ENCODE measurements at regions not wholly inside any gene's neighbourhood (a gene's known extent, or its start where the extent isn't known, plus 50 kb on each side); places are given as distances from the start of the nearest gene placed in this dataset.

GRCh38 chr5:104755806-104756205 is 1193.2 kb upstream of the NUDT12 start:
- H3K9me3 Mint-ChIP-seq: no peaks in the 10 kb centered on the region

DNA sequence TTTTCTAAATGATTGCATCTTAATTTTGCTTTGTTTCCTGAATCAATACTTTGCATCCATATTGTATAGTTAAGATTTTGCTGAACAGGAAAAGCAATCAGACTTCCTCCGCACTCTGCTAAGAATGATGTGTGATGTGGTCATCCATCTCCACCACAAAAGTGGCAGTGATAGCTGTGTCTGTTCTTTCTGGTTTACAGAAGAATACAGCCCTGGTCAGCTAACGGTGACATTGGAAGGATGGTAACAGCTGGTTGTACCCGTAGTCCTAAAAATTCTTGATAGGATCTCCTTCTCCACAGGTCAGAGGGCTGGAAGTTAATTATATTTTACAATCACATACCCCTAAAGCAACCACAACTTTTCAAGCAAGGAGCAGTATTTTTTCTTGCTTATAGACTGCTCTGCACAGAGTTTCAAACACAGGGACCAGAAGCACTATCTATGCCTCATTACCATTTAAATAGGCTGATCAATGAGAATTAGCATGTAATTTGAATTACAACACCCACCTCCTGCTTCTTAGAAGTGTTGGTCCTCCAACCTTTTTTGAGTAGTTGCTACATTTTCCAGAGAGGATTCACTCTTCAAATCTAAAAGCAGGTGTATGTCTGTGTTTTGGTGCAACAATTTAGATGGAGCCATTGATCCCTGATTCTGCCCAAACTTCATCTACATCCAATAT is 1191.9 kb upstream of the NUDT12 start:
- intact Hi-C loops (cut with micrococcal nuclease): no loop called here
- POLR2A ChIA-PET: no interaction called here
- H3K36me3 Mint-ChIP-seq (ENCODE audit: low read depth): no peaks in the 10 kb centered on the region

More at GRCh38 chr5:104755806-104756205, 1193.2 kb upstream of the NUDT12 start:
- no peaks in the 10 kb centered on the region for H3K4me1 Mint-ChIP-seq
- ATAC-seq (ENCODE audit: low read depth) (no peak), DNase-seq (no peak)
- H3K36me3 Mint-ChIP-seq (ENCODE audit: low read depth): no peaks in the 10 kb centered on the region
- no peak for TF ChIP-seq CTCF (IDR thresholded peaks at IDR 0.05)
- CTCF ChIA-PET: no interaction called here
- no peak overlapping the region for H3K4me3 Mint-ChIP-seq
- no peak overlapping the region for H3K27ac Mint-ChIP-seq
- POLR2A ChIA-PET: no interaction called here
- intact Hi-C loops (cut with micrococcal nuclease): no loop called here
- no peaks in the 10 kb centered on the region for H3K27me3 Mint-ChIP-seq

DNA sequence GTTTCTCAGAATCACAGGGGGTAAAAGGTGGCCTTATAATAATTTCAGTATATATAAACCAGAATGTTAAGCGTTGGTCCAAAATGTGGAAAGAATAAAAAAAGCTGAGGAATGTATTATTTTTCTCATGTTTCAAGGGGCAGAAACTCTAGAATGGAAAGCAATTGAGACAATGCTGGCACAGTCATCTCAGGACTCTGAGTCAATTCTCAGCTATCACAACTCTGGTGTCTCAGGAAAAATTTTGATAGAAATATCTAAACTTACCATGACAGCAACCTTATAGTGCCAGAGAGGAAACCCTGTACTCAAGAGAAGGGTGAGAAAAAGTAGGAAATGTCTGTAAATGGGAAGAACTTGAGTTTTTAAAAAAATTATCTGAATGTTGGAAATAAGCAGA is 1189.4 kb upstream of the NUDT12 start:
- H3K4me3 Mint-ChIP-seq: no peak overlapping the region
- POLR2A ChIA-PET: no interaction called here
- H3K27me3 Mint-ChIP-seq: no peaks in the 10 kb centered on the region
- no peak overlapping the region for H3K27ac Mint-ChIP-seq
- H3K9me3 Mint-ChIP-seq: peaks cover 3% of the 10 kb centered on the region
- no peak for TF ChIP-seq CTCF (IDR thresholded peaks at IDR 0.05)
- DNase-seq: no peak
- no peaks in the 10 kb centered on the region for H3K36me3 Mint-ChIP-seq (ENCODE audit: low read depth)
- no peaks in the 10 kb centered on the region for H3K4me1 Mint-ChIP-seq
- intact Hi-C loops (cut with micrococcal nuclease): no loop called here
- CTCF ChIA-PET: no interaction called here
- ATAC-seq (ENCODE audit: low read depth): no peak

More for the DNA sequence above, 1191.9 kb upstream of the NUDT12 start:
- ATAC-seq (ENCODE audit: low read depth) (no peak), DNase-seq (no peak)
- no peak overlapping the region for H3K4me3 Mint-ChIP-seq
- H3K27me3 Mint-ChIP-seq: no peaks in the 10 kb centered on the region
- H3K27ac Mint-ChIP-seq: no peak overlapping the region
- no peaks in the 10 kb centered on the region for H3K9me3 Mint-ChIP-seq
- no peaks in the 10 kb centered on the region for H3K4me1 Mint-ChIP-seq
- no peak for TF ChIP-seq CTCF (IDR thresholded peaks at IDR 0.05)
- CTCF ChIA-PET: no interaction called here

DNA sequence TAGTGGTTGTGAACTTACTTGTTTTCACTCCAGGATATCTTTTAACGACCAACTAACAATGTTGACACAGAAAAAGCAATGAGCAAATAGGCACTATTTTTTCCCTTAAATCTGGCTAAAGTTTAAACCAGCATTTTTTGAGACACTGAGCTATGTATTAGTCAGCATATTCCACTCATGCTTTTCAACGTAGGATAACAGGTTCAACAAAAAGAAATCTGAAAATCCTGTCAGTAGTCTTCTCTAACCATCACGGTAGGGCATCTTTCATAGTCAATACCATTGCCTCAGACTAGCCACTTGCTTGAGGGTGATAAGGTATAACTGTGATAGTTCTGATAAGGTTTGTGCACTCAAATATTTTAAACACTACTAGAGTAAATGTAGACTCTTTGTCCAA is 1177.3 kb upstream of the NUDT12 start:
- ChIA-PET POLR2A (no interaction called here), CTCF (no interaction called here)
- Mint-ChIP-seq H3K27ac (no peak overlapping the region), H3K4me3 (no peak overlapping the region), H3K4me1 (no peaks in the 10 kb centered on the region), H3K9me3 (peaks cover 8% of the 10 kb centered on the region), H3K36me3 (ENCODE audit: low read depth) (no peaks in the 10 kb centered on the region), H3K27me3 (no peaks in the 10 kb centered on the region)
- DNase-seq: no peak
- ATAC-seq (ENCODE audit: low read depth): no peak
- no peak for TF ChIP-seq CTCF (IDR thresholded peaks at IDR 0.05)
- intact Hi-C loops (cut with micrococcal nuclease): no loop called here

DNA sequence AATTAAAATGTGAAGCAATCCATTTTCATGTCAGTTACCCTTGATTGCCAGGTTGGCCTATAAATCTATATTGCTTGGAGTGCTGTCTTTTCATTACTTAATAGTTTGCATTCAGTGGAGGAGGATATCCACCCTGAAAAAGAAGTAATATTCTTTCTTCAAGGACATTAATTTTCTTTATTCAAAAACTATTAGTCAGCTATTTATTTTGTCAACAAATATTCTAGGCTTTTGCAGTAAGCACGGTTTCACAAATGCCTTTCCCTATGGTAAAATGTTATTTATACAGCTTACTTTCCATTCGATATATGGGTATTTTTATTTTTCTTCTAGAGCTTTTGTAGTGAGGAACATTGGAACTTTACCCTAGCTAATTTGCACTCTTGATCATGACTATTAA is 1176.9 kb upstream of the NUDT12 start:
- CTCF ChIA-PET: no interaction called here
- no peaks in the 10 kb centered on the region for H3K4me1 Mint-ChIP-seq
- DNase-seq: no peak
- intact Hi-C loops (cut with micrococcal nuclease): no loop called here
- no peak for ATAC-seq (ENCODE audit: low read depth)
- H3K36me3 Mint-ChIP-seq (ENCODE audit: low read depth): no peaks in the 10 kb centered on the region
- H3K27ac Mint-ChIP-seq: no peak overlapping the region
- H3K4me3 Mint-ChIP-seq: no peak overlapping the region
- no peaks in the 10 kb centered on the region for H3K27me3 Mint-ChIP-seq
- no peak for TF ChIP-seq CTCF (IDR thresholded peaks at IDR 0.05)
- POLR2A ChIA-PET: no interaction called here
- H3K9me3 Mint-ChIP-seq: peaks cover 10% of the 10 kb centered on the region

Data from activated B cell treated with CpG ODN at 0.5 μM for 24 hours (primary cell).